ENCODE measurements at regions not wholly inside any gene's neighbourhood (a gene's known extent, or its start where the extent isn't known, plus 50 kb on each side); places are given as distances from the start of the nearest gene placed in this dataset.

GRCh38 chr12:89019439-89020120 is 332.7 kb downstream of the DUSP6 start:
- DNase-seq (ENCODE audit: low spot score in 2 of 2), result peak; percentile 80 to 93
- intact Hi-C loops (cut with DNase I; ENCODE audit: low total_unique reads), result loop anchor here (10.0 kb wide), 1 partner anchor 505 kb away; the partner anchor contains the start of genes GALNT4 and POC1B
- no peak overlapping the region for H3K4me3 ChIP-seq (ENCODE audit: low read depth, poor library complexity, severe bottlenecking)
- TF ChIP-seq CTCF (IDR thresholded peaks at IDR 0.05) (no peak), POLR2A (IDR thresholded peaks at IDR 0.05) (no peak)
- WGBS, 2 donors, result 1 to 4% methylated on average over 14 of the region's 14 CpGs

- intact Hi-C loops (cut with DNase I; ENCODE audit: low total_unique reads), result loop anchor here (10.0 kb wide), 1 partner anchor 508 kb away; the partner anchor contains the start of genes GALNT4 and POC1B
- 5 to 10% methylated on average over 21 of the region's 21 CpGs for WGBS, 2 donors
- DNase-seq (ENCODE audit: low spot score in 2 of 2), result peak in 1 of 2 donors; percentile 19
- TF ChIP-seq POLR2A (IDR thresholded peaks at IDR 0.05), result no peak
- no peak for TF ChIP-seq CTCF (IDR thresholded peaks at IDR 0.05)
- no peak overlapping the region for H3K4me3 ChIP-seq (ENCODE audit: low read depth, poor library complexity, severe bottlenecking)
Observed at GRCh38 chr12:89016970-89017778, 335.1 kb downstream of the DUSP6 start.

GRCh38 chr12:89015419-89015818 is 336.9 kb downstream of the DUSP6 start:
- intact Hi-C loops (cut with DNase I; ENCODE audit: low total_unique reads), result loop anchor here (10.0 kb wide), 1 partner anchor 509 kb away; the partner anchor contains the start of genes GALNT4 and POC1B
- H3K4me3 ChIP-seq (ENCODE audit: low read depth, poor library complexity, severe bottlenecking), result no peak overlapping the region
- DNase-seq (ENCODE audit: low spot score in 2 of 2), result no peak
- no peak for TF ChIP-seq CTCF (IDR thresholded peaks at IDR 0.05)
- TF ChIP-seq POLR2A (IDR thresholded peaks at IDR 0.05), result no peak
- WGBS, 2 donors, result 86 to 90% methylated on average over 1 of the region's 1 CpG

- intact Hi-C loops (cut with DNase I; ENCODE audit: low total_unique reads), result no loop called here
Observed at GRCh38 chr12:88998421-88998820, 353.9 kb downstream of the DUSP6 start.

GRCh38 chr12:88996200-88996788 is 356.0 kb downstream of the DUSP6 start:
- 87 to 96% methylated on average over 2 of the region's 2 CpGs for WGBS, 2 donors
- H3K4me3 ChIP-seq (ENCODE audit: low read depth, poor library complexity, severe bottlenecking), result no peak overlapping the region
- intact Hi-C loops (cut with DNase I; ENCODE audit: low total_unique reads), result no loop called here
- TF ChIP-seq POLR2A (IDR thresholded peaks at IDR 0.05) (no peak), CTCF (IDR thresholded peaks at IDR 0.05) (no peak)
- DNase-seq (ENCODE audit: low spot score in 2 of 2), result no peak

More at GRCh38 chr12:88998421-88998820, 353.9 kb downstream of the DUSP6 start:
- DNase-seq (ENCODE audit: low spot score in 2 of 2), result no peak
- 58 to 61% methylated on average over 2 of the region's 2 CpGs for whole genome bisulfite sequencing, 2 donors
- no peak overlapping the region for H3K4me3 ChIP-seq (ENCODE audit: low read depth, poor library complexity, severe bottlenecking)
- TF ChIP-seq POLR2A (IDR thresholded peaks at IDR 0.05), result no peak
- TF ChIP-seq CTCF (IDR thresholded peaks at IDR 0.05), result no peak

Data from lower leg skin (tissue), 4 donors.